HG03108 (cell line): ENCODE measurements at regions not wholly inside any gene's neighbourhood (a gene's known extent, or its start where the extent isn't known, plus 50 kb on each side); places are given as distances from the start of the nearest gene placed in this dataset.
"Not testable (repeated sequence)": the region's sequence is repeated elsewhere in the genome, so short reads cannot be mapped to it uniquely, and the experiment has no call there.

Experiments
- ATAC-seq: cut with Tn5 transposase; IDR thresholded peaks from one replicate; pipeline ENCODE4 v1.9.1; 2021; ENCODE audit warnings: moderate library complexity; ENCODE audit not compliant: unreplicated experiment

DNA sequence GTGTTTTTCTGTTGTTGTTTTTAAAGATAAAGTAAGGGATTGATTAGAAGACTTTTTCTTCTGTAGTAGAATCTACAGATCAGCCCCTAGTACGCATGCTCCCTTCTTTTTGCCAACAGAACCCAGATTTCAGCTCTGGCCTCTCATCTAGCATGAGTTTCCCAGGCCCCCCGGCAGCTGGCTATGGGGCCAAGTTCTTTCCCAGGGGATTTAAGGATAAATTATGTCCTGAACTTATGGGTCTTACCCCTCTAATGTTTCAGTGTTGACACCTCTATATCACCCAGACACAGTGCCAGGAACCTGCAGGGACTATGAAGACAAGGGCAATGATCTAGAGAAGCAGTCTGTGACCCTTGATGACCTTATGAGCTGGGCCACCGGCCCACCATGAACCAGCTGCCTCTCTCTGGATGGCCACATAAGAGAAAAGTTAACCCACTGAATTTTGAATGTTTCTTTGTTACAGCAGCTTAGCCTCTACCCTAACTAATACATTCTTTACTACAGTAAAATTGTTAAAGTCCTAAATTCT lies 150.5 kb downstream of the UNC5CL start:
- ATAC-seq = no peak

DNA sequence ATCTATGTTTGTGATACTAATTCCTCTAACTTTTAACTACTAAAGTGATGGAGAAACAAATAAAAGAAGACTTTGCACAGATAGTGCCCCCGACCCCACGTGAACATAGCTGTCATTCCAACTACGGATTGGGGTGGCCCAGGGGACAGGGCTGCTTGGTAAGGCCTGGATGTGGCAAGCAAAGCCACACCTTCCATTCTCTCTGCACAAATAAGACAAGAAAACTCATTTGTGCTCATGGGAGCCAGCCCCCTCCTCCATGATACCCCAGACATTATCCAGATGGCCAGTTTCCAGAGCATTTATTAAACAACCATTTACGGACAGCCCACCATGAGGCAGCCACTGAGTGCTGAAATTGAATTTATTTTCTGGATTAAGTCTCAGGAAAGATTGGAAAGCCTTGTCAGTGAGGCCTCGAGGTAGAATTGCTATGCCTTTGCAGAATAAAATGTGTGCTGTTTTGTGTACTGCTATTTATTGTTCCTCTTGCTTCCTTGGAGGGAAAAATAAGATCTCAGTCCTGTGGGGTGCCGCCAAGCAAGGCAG lies 151.2 kb downstream of the UNC5CL start:
- no peak for ATAC-seq

DNA sequence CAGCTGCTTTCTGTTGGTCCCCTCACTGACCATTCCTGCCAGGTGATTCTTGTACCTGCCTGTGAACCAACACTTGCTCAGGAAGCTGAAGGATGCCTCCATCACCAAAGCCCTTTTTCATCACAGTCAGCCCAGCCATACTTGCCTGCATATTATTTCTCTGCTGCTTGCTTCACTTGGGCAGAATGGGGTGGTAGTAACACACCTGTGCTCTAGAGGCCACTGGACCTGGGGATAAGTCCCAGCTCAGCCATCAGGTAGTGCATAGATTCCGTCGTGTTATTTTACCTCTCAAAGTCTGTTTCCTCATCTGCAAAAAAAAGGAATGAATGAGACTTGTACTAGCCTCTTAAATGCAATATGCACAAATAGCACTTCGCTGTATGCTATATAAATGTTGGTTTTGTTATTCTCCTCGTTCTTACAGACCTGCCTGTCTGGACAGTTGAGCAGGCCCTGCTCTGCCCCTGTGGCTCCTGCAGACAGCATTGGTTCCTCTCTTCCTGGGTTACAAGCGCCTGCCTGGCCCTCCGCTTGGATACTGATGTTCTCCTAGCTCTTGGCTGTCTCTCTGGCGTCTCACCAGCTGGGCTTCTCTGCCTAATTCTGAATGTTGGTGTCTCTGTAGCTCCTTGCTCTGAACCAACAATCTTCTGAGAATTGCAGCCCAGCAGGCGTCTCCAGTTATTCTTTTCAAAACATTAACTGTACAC lies 151.8 kb downstream of the UNC5CL start:
- ATAC-seq = no peak

DNA sequence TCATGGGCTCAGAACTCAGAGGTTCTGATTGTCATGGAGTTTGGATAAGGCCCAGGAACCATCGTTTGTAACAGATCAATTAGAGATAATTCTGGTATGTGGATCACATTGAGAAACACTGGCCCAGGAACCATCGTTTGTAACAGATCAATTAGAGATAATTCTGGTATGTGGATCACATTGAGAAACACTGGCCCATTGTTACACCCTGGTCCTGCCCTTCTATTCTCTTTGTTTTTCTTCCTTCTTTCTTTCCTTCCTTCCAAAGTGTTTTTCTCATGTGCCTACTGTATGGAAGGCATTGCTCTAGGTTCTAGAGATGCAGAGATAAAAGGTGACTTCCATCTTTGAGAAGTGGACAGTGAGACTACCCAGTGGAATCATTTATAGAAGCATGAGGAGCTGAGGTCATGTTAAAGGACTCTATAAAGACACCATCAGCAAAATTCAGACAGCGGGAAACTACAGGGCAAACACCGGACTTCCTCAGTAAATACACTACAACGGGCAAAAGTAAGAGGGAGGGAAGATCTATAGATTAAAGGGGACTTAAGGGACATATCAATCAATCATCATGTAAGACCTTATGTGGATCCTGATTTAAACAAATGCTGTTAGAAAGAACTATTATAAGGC lies 153.8 kb downstream of the UNC5CL start:
- ATAC-seq = no peak

DNA sequence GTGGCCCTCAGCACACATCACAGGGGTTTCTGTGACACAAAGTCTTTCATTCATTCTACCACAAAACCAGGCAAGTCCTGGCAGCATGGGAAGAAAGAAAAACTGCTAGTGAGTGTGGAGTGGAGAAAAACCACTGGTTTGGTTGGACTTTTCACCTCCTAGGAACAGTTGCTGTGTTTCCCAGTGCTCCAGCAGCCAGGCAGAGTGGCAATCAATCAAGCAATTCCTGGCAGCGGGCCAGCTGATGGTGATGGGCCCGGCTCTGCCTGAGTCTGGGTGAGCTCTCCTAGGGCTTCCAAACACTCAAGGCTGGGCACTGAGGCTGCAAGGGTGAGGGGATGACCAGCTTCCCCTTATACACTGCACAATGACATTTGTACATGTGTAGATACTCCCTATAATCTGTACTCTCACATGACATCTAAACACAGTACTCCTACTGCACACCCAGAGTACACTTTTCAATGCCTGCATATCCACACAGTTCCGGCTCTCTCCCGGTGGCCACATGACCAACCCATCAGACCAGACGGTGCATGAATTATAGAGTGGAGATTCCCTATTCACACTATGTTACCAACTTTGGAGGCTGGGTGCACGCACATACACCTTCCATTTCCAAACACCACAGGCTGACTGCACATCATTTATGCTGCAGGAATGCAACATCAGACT lies 156.6 kb downstream of the UNC5CL start:
- no peak for ATAC-seq

DNA sequence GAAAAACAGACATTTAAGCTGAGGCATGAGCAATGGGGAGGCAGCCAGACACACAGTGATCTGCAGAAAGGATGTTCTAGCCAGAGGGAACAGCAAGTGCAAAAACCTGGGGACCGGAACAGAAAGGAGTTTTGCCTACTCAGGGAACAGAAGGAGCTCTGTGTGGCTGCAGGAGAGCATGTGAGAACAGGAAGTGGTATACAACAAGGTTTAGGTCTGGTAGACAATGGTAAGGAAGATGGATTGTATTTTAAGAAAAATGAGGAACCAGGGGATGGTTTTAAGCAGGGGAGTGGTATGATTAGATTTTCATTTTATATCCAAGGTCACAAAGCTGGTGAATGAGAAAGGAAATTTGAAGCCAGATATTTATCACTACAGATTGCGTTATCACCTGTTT lies 157.5 kb downstream of the UNC5CL start:
- ATAC-seq = no peak

DNA sequence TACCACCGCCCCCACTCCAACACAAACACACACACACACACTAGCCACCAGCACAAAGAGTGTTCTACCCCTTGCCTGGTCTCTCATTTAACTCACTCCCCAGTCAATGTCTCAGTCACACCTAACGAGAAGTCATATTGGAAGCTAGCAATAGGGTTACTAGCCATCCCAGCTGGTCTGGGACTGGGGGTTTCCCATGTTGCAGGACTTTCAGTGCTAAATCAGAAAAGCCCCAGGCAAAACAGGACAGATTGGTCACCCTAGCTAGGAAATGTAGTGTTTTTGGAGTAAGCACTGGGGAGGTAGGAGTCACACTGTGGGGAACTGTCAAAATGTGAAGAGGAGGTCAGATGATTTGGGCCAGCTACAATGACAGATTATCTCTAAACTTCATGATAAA lies 158.1 kb downstream of the UNC5CL start:
- no peak for ATAC-seq

DNA sequence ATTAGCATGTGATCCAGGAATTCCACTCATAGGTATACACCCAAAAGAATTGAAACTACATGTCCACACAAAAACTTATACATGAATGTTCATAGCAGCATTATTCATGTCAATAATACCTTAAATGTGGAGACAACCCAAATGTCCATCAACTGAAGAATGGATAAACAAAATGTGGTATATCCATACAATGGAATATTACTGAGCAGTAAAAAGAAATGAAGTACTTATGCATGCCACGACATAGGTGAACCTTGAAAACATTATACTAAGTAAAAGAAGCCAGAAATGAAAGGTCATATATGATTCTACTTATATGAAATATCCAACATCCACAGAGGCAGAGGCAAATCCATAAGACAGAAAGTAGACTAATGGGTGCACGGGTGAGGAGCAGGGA lies 159.9 kb downstream of the UNC5CL start:
- no peak for ATAC-seq

DNA sequence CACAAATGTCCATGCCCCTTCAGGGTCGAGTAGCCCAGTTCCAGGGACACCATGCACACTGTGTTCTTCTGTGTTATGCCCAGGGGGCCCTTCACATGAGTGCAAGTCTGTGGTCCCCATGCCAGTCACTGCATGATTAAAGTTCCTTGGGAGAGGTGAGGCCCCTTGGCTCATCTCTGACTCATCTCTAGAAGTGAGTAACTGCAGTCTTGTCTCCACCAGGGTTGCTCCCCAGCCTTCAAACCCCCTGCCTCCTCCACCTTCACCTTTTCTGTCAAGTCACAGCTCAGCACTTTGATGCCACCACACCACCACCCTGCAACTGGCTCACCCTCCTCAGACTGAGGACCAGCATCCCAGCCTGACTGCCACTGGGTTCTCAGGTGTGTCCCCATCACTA lies 161.7 kb downstream of the UNC5CL start:
- ATAC-seq = no peak

DNA sequence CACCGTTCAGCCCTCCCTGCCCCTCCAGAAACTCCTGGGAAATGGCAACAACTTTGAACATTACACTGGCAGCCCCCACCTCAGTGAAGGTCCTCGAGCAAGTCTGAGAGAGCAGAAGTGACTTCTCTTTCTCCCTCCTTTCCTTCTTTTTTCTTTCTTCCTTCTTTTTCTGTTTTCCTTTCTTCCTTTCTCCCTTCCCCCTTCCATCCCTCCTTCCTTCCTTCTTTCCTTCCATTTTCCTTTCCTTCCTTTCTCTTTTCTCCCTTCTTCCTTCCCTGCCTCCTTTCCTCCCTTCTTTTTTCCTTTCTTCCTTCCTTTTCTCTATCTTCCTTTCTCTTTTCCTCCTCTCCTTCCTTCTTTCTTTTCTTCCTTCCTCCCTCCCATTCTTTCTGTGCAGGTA lies 162.7 kb downstream of the UNC5CL start:
- no peak for ATAC-seq

DNA sequence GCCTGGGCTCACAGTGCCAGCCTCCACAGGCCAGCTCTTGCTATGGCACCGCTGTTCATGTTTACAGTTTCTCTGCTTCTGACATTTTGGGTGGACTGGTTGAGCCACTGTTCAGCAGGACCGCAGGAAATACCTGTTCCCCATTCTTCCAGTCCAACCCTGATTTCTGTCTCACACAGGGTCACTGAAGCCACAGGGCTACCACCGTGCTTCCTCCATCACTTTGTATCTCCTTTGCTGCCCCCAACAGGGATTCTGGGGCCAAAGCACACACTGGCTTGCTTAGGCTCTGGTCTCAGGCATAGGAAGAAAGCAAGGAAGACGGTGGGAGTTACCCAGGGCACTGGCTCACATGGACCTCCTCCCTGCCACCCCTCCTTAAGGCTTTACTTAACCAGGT lies 164.5 kb downstream of the UNC5CL start:
- no peak for ATAC-seq

DNA sequence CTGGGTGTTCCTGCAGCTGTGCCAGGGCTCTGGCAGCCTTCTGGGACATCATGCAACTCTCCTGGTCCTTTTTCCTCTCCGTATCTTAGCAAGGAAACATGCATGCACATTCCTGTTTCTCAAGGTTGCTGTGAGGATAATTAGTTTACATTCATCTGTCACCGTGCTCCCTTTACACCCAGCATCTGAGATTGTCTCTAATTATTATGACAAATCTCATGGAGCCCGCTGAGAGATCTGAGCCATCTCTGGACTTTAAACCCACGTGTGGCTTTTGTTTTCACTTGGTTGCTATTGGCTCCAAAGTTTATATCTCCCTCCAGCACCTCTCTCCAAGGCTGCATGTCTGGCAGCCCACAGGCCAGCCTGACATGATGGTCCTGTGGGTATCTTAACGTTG lies 167.6 kb downstream of the UNC5CL start:
- ATAC-seq = no peak

DNA sequence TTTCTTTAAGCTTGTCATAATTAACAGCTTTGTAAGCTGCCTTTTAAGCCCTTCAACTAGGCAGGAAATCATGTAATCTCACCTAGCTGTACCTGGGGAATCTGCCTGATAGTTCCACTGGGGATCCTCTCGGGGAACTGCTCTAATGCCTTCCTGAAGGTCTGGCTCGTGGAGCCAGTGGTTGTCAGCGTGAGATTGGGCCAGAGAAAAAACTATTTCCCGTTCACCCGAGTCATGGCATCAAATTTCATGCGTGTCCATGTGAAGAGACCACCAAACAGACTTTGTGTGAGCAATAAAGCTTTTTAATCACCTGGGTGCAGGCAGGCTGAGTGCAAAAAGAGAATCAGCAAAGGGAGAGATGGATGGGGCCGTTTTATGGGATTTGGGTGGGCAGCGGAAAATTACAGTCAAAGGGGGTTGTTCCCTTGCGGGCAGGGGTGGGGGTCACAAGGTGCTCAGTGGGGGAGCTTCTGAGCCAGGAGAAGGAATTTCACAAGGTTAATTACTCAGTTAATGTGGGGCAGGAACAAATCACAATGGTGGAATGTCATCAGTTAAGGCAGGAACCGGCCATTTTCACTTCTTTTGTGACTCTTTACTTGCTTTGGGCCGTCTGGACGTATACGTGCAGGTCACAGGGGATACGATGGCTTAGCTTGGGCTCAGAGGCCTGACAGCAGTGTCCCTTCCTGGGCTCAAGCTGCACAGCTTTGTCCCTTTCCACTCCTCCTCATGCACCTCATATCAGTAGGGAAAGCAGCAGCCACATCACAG lies 170.7 kb downstream of the UNC5CL start:
- ATAC-seq = not testable (repeated sequence)

DNA sequence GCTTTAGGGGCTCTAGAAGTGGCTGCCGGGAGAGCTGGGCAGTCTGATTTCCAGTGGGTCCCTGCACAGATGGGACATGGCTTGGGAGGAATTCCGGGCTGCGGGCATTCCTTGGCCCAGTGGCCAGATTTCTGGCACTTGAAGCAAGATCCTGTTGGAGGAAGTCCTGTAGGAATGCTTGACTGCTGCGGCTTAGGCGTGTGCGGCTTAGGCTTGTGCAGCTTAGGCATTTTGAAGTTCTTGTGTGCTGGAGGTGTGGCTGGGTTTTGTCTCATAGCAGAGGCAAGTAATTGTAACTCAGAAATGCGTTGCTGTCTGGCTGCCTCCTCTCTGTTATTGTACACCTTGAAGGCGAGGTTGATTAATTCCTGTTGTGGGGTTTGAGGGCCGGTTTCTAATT lies 171.5 kb downstream of the UNC5CL start:
- ATAC-seq = not testable (repeated sequence)

DNA sequence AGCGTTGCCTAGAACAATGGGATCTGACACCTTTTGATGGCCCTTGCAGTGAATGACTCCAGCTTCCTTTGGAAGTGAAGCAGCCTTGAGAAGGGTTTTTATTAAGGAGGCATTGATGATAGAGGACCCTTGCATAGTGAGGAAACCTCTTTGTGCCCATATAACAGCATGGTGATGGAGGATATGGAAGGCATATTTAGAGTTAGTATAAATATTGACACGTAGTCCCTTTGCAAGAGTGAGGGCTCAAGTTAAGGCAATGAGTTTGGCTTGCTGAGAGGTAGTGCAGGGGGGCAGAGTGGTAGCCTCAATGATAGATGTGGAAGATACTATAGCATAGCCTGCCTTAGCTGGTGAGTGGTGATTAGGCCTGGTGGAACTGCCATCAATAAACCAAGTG lies 173.8 kb downstream of the UNC5CL start:
- not testable (repeated sequence) for ATAC-seq

DNA sequence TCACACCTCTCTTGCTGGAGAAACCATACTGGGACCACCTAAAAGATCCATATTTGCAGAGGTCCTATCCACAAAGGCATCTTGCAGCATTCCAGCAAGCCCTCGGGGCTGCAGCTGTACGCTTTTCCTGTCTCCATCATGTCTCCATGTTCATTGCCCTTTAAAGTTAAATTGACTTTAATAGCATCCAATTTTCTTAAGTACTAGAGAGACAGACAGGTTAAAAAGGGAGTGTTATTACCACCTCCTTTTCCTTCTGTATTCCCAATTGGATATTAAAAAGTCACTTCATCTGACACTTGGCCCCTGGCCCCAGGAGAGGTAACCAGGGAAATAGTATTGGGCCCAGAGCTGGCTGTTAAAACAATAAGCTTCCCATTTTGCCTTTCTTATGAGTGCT lies 178.6 kb downstream of the UNC5CL start:
- no peak for ATAC-seq

DNA sequence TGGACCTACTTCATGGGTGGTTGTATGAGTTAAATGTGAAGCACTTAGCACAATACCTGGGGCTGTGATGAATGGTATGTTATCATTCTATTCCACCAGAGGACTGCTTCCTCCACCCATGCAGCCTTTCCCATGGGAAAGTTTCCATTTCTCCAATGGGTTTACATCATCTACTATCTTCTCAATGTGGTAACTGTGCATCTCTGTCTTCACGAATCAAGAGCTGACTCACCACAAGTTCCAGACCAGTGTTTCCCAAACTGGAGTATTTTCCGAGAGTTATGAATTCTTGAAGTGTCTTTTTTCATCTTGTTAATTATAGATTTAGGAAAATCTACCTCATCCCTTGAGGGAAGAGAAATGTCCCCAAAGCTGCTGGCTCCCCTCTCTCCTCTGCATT lies 182.8 kb downstream of the UNC5CL start:
- ATAC-seq = no peak

DNA sequence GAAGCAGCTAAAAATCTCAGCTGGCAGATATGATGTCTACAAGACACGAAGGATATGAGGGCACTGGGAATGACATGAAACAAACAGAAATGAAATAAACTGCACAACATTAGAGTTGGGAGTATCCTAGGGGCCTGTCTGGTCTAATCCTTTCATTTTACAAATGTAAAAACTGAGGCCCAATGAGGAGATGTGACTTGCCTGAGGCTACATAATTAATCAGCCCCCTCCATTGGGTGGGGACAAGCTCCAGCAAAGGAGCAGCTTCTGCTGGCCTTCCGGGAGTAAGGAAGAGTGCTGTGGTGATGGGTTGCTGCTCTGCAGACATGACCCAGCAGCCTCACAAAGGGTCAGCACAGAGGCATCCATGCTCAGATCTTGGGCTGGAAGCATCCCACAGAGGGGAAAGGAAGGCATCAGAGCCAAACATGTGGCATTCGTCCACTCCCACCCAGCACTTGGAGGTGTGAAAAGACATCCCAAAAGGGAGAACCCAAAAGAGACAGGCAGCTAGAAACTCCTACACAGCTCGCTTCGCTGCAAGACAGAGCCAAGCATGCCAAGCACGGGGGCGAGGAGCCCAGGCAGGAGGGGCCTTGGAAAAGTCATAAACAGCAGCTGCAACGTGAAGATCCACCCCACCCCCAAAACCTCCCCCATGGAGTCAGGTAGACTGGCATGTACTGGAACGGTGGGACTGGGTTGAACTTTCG lies 183.7 kb downstream of the UNC5CL start:
- no peak for ATAC-seq

DNA sequence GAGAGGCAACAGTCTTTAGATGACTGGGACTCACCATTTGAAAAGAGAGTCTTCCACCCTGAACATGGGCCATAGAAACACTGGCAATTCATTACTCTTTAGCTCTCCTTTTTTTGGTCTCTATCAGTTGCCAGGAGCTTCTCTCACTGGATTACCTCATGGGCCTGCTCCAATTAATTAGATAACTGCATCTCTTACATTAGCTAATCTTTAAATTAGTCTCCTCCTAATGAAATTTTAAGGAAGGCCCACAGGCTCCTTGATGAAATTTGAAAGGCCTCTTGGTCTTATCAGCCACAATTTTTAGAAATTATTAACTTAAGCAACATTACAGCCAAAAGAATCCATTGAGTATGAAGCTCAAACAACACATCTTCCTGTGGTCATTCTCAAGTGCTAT lies 184.4 kb downstream of the UNC5CL start:
- ATAC-seq = no peak

DNA sequence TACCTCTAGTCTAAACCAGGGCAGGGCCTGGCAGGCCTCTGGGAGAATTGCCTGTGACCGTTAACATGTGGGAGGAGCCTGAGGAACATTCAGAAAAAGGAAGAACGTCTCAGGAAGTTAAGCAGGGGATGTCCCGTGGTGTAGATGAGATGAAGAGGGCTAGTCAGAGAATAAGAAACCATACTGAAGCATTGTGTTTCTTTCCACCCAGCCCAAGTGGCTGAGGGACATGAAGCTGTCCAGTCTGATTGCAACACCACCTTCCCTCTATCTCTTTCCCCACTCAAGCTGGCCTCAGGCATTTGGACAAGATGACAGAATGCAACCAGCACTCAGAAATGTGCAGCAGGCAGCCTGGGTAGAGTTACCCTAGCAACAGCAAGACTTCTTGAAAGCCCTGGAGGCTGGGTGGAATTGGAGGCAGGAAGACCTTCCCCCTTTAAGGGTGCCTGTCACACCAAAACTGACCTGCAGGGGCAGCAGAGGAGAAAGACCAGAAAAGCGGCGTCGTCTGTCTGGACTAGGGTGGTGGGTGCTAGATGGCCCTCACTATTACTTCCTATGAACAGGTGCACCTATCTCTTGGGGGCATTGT lies 186.1 kb downstream of the UNC5CL start:
- no peak for ATAC-seq
